Stimulated activated CD8-positive, alpha-beta memory T cell treated with anti-CD3 and anti-CD28 coated beads, Interleukin-7, amount 100 ng/mL, for 4 hours (primary cell): ENCODE measurements at regions not wholly inside any gene's neighbourhood (a gene's known extent, or its start where the extent isn't known, plus 50 kb on each side); places are given as distances from the start of the nearest gene placed in this dataset.

Experiments used
- DNase-seq, 2 donors: peaks; one replicate each; pipeline ENCODE4 v3.0.0-alpha.2; 2020; ENCODE audit warnings: low read depth in 2 of 2

DNA sequence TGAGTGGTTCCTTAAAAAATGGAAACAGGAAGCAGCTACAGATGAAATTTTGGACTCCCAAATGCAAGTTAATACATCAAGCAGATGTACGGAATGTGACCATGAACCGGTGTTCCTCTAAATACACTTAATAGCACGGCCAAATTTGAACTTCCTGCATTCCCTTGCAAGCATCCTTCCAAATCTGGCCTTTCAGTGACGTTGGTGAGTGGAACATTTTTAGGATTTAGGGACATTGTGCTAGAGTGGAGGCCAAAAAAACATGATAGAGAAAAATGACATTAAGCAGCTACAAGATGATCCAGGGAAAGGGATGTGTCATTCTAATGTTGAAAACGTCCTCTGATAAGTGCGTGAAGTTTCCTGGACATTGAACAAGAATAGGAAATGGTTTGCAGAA lies 62.1 kb downstream of the CTAGE1 start:
- no peak for DNase-seq

DNA sequence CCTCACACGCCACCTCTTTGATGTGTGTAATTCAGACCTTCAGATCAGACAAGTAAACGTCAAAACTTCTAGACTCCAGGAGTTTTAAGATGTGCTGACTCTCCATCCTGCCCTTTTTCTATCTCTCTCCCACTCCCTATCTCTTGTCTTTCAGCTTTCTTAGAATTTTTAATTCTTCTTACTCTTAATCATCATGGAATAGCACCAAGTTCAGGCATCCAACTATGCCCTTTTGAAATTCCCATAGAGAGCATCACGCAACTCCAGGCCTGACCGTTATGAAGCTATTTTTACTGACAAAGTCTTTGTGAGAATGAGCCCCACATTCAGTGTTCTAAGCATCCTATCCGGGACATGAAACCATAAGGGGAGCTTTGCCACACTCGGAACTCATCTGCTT lies 62.6 kb downstream of the CTAGE1 start:
- no peak for DNase-seq

DNA sequence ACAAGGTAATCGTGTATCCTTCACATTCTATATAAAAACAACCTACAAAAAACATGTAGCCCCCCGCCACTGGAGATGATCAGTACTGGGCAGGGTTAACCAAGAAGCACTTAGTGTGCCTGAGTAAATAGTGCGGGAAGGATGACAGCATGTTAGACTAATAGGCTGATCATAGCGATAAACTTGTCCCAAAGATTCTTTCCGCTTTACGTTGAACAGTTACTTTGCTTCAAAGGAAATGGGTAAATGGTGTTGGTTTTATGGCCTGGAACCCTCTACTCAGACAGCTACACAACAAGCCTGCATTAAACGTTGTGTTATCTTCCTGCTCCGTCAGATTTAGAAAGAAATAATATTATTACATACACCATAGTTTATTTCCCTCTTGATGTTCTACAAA lies 67.7 kb downstream of the CTAGE1 start:
- DNase-seq: no peak

DNA sequence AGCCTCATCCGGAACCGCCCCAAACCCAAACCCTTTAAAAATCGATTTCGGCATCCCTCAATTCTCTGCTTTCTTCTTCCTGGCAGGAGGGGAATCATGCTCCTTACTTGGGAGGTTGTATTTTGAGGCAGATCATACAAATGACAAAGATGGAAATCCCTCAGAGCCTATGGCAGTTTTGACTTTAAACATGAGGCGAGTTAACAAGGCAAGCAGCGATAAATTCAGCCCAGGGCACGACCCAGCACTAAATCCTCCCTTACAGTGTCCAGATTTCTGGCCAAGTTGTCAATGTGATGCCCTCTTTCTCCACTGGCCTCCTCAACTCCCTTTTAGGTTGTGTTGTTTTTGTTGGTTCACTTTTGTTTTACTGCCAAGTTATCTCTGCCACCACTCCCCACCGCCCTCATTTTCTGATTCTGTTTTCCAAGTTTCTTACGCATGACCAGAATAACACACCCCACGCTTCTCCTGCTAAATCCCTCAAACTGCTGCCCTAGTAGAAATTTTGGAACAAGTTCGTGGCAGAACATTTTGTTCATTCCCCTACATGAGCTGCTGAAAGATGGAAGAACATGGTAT lies 68.3 kb downstream of the CTAGE1 start:
- DNase-seq: no peak

DNA sequence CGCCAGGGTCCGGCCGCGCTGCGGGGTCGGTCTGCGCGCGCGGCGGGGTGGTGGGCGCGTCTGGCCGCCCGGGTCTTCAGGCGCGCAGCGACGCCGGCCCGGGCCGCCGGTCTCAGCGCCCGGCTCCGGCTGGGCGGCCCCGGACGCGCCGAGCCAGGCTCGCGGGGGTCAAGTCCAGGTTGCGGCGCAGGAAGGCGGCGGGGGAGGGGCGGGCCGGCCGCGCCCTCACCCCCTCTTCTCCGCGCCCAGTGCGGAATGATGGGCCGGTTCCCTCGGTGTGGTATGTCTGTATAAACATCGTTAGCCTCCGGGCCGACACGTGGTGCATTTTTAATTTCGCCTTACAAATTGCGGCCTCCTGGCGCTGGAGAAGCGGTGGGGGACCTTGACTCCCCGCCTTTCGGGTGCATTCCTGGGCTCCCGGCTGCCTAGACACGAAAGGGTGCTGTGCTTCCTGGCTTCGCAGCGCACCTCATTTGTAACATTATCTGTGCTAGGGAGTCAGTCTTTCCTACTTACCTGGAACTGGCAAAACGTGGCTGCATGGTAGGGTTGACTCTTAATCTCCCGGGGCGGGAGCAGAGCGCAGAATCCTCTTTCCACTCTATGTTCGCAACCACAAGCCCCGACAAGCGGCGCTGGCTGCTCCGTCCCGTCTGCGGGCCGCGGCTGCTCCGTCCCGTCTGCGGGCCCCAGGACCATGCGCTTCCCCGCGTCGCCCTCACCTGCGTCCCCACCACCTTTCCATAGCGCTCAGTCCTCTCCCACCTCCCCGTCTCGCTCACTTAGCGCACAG lies 69.0 kb downstream of the CTAGE1 start:
- DNase-seq: peak in 1 of 2 donors; percentile 32

DNA sequence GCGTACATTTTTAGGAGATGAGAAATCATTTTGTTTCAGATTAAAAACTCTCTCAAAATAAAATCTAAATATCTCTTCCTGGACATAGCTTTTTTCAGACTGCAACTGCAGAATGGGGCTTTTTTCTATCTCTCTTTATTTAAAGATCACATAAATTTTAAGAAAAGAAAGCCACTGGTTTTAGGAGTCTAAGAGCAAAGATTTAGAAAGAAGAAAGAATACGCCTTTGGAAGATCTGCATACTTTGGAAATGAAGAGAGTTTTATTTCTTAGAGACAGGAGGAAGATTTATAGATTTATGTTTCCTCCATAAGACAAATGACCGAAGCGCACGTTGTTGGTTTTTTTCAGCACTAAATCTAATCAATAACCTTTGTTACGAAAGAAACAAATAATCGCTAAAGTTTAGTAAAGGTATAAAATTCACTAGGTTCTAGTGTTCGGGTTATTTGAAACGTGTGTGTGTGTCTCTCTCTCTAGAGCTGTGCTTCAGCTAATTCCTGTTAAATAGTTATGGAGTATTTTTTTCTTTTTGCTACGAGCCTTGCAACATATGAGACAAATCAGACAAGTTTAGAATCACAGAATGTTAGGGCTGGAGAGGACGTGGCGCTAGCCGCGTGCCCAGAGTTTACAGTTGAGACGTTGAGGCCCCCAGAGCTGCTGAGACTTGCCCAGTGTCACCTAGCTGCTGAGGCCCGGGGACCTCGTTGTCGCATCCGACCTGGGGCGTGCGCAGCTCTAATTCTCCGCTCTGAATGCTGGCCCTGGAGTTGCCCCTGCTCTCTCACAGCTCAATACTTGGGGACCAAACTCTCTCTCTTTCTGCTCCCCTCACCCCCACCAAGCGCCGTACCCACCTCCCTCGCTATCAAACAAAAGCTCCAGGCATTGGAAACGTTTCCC lies 69.9 kb downstream of the CTAGE1 start:
- no peak for DNase-seq

DNA sequence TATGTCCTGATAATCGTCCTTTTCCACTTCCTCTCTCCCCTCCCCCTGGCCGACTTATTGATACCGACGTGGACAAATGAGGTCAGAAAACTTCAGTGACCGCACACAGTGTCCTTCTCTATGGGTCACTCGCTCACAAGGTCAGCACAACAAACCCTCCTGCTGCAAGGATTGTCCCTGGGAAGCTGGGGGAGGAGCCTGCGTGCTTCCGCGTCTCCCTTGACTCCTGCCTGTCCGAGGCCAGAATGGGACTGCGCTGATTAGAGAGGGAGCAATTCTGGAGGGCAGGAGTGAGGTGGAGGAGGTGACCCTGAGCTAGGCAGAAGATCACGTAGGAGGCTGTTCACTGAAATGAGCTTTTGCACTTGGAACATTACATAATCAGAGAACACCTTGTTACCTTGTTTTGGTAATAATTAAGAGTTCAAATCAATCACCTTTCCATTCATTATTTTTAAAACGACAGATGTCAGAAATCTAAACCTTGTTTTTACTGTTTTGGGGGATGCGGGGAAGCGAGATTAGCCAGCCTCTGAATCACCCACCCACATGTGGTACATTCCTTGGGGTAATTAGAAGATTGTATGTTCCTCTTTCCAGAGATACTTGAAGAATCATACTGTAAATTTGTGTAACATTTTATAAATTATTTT lies 70.6 kb downstream of the CTAGE1 start:
- DNase-seq: no peak

DNA sequence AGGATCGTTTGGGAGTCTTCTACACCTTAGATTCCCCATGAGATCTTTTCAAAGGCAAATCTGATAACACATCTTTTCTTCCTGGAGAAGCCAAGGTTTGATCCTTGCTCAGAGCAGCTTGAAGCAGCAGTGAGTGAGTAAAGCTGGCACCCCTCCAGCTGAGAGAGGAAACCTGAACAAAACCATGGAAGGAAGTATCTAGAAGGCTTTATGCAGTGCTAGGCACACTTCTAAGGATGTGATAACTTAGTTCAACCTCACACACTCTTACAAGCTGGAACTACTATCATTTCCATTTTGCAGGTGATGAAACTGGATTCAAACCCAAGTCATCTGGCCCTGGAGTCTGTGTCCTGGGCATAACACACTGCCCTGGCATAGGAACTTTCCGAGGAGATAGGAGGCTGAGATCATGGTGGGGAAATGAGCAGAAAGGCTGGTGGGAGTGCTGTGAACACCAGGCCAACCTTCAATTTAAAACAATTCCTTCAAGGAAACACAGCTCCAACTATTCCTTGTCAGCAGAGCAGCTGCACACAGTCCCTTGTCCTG lies 71.2 kb downstream of the CTAGE1 start:
- no peak for DNase-seq

DNA sequence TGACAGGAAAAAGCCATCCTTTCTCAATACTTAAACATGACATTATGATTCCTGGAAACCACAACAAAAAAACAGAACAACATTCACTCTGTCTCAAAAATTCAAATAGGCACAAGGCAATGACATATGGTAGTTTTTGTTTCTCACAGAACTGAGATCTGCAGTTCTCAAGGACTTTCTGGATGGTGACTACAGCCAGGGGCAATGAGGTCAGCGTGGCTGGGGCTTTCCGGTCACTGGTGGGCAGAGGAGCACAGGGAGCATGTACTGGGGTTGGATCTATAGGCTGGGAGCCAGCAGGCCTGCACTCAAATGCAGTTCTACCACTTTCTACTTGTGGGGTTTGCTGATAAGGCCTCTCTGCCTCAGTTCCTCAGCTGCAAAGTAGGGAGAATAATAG lies 72.0 kb downstream of the CTAGE1 start:
- no peak for DNase-seq

DNA sequence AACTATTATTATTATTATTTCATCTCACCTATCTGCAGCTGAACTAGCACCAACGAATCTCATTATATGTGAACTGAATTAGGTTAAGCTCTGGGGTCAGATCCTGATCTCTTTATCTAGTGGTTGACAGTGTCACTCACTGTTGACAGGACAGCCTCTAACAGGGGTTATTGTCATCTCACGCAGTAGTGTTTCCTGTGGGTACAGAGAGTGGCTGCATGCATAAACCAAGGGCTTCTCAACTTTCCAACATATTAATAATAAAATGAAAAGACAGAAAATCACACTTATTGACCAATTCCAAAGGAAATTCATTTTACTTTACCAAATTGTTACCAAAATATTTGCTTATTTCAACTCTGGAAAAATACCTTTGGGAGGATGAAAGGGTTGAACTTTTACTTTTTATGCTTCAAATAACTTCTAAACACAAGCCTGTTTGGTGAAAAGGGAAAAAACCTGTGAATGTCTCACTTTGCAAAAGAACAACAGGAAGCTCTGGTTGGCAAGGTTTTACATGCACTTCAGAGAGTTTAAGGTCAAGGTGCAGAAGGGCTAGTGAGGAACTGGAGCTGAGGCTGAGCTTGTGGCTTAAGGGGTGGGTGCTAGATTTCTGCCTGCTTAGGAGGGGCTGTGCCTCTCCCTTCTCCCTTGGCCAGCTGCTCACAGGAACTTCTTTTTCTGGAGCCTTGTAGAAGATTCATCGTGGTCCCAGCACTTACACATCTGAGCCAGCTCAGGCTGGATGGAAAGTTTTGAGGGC lies 72.6 kb downstream of the CTAGE1 start:
- DNase-seq: no peak

DNA sequence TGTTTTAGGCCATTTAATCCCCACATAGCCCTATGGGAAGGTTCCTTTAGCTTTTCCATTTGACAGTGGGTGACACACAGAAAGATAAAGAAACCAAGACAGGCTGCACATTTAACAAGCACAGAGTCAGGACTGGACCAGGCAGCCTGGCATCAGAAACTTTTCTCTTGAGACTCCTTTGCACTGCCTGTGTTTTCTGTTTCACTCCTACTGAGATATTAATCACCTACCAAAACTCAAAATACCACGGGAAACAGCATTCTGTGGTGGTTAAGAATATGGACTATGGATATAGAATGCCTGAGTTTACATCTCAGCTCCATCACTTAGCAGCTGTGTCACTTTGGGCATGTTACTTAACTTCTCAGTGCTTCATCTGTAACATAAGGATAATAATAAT lies 73.3 kb downstream of the CTAGE1 start:
- no peak for DNase-seq

DNA sequence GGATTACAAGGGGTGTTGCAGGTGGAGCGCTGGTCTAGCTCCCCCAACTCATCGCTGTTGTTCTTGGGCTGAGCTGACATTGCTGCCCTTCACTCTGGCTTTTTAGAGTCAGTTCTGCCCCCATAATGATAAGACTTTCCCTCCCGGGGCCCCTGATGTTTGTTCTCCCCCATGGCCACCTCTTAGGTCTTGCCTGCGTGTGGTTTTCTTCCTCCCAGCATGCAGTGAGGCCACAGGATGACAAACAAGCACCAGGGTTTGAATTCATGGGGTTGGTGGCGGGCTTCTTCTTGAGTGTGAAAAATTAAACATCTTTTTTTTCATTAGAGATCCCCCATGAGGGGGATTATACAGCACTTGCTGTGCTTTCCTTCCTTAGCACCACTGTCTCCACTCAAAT lies 74.1 kb downstream of the CTAGE1 start:
- no peak for DNase-seq

DNA sequence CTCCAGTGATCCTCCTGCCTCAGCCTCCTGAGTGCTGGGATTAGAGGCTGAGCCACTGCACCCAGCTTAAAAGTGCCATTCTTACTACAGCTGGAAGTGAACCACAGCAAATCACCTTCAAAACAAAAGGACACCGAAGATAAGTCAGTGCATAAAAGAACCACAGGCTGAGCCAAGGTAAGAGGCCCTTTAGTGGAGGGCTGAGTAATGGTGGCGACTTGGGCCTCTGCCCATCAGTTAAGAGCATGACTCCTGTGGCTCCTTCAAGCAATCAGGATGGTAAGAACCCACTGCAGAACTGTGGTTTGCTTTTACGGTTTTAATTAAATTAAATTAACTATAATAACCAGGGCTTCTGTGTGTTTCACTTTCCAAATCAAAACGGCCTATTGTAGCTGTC lies 75.1 kb downstream of the CTAGE1 start:
- DNase-seq: peak in 1 of 2 donors; percentile 39

DNA sequence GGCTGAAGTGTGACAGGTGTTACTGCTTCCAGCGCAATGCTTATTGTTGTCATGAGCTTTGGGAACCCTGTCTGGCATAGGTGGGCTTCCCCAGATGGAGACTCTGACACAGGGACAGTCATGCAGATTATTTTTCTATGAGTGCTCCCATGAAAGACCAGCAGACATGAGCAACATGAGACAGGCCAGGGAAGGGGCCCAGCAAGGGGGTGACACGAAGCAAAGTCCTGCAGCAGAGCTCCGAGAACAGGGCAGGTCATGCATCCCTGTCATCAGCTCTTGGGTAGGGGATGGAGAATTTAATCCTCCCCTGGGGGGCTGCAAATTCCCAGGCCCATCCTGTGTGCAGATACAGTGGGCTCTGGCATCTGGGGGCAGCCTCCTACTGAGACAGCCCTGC lies 77.4 kb downstream of the CTAGE1 start:
- DNase-seq: no peak

DNA sequence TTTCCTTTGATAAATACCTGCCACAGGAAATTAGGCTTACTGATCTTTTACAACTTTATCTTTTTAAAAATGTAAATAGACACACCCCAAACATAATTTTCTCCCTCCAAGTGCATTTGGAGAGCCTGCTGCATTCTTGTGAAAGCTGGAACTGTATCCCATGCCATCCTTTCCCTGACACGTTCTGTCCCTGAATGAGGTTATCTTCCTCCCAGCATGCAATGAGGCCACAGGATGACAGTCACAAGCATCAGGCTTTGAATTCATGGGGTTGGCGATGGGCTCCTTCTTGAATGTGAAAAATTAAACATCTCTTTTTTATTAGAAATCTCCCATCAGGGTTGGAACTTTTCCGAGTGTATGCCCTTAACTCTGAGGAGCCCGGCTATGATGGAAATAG lies 77.8 kb downstream of the CTAGE1 start:
- DNase-seq: no peak

DNA sequence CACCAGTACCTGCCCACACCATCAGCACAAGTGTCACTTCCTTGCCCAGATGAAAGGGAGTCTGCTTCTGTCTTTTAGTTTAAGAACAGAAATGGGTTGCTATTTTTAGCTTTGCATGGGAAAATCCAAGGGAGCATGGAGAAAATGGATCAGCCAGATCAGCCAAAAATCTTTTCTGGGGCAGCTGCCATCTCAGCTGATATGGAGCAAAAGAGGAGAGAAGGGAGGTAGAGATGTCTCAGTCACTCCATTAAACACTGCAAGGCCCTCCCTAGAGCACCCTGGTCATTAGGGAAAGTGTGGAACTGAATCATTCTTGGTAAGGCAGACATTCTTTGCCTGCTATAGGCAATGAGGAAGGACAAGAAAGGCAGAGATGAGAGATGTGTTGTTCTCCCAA lies 79.9 kb downstream of the CTAGE1 start:
- DNase-seq: no peak

DNA sequence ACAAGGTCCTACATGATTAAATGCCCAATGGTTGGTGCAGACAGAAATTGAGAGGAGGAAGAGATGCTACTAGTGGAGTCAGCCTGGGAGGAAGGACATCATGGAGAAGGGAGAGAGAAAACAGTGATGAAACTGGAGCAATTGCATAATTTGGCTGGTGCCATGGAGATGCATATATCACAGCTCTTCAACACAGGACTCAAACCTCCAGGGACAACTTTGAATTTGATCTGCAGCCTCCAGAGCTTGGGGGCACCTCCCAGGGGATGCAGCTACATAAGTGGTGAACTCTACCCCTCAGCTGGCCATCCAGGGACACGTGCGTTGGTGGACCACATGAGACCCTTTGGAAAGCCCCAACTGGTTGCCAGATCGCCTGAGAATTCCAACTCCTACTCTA lies 80.4 kb downstream of the CTAGE1 start:
- DNase-seq: no peak

DNA sequence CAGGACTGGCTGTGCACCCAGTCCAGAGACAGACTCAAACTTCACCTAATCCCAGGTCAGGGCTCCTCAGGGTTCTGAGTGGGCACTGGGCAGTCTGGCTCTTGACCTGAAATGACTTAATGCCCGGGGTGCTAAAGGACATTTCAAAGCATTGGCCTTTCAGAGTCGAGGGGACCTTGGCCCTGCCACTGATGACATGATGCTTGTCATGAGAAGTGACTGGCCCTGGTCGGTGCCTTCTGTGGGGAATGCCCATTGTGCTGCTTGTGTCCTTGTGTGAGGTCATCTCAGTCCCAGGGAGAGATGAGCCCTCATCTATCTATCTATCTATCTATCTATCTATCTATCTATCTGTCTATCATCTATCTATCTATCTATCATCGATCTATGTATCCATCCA lies 81.3 kb downstream of the CTAGE1 start:
- DNase-seq: no peak

DNA sequence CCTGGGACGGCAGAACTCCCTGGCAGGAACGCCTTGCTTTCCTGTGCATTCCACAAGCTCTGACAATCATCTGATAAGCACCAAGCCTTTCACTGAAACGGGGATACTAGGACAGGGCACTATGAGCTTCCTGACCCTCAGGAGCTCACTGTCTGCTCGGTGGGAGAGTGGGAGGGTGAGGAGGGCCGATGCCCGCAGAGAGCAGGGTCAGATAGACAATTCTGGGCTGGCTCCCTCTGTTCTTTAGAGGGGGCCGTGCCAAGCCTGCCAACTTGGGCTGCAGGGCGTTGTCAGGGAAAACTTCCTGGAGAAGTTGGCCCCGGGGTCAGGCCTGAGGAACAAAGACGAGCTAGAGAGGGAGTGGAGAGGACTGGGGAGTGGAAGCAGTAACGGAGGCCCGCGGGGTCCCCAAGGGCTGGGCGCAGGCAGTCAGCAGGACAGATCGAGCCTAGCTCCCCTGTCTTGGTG lies 82.0 kb downstream of the CTAGE1 start:
- no peak for DNase-seq

DNA sequence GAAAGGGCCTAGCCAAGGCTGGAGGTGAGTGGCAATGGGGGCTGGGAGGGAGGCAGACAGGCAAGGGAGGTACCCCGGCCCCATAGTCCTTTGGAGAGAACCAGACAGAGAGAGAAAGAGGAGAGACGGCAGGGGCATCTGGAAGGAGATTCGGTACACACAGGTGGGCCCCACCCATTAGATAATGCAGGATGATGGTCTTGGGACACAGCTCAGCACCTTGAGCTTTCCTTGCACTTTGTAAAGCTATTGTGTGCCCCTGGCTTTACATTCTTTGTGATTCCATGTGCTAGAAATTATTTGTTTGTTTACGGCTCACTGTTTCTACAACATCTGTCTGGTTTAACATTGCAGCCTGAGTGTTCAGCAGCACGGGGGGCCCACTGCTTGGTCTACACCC lies 83.1 kb downstream of the CTAGE1 start:
- no peak for DNase-seq

DNA sequence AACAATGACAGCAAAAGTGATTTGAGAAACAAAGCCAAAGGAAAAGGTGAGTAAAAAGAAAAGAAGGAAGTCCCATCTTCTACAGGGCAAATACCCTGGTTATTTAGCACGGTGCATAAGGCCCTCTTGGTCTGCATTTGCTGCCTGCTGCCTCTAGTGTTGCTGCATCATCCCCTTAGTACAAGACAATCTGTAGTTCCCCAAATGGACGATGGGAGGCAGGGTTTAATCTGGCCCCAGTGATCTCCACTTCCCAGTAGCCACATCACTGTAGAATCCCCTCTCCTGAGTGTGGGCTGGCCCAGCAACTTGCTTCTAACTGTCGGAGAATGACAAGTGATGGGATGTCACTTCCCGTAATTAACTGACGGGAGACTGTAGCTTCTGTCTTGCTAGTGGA lies 85.1 kb downstream of the CTAGE1 start:
- DNase-seq: no peak
